Thoracic aorta (tissue), 2 donors: ENCODE measurements at regions not wholly inside any gene's neighbourhood (a gene's known extent, or its start where the extent isn't known, plus 50 kb on each side); places are given as distances from the start of the nearest gene placed in this dataset.
"Not testable (repeated sequence)": the region's sequence is repeated elsewhere in the genome, so short reads cannot be mapped to it uniquely, and the experiment has no call there.

ENCODE experiments used
- ATAC-seq: fragments of 150-250 bp; one replicate; pipeline ENCODE4 v1.8.0; 2017; ENCODE audit warnings: low read depth; ENCODE audit not compliant: insufficient number of reproducible peaks, low FRiP score
- DNase-seq: peaks from one replicate; pipeline ENCODE4 v3.0.0-alpha.2; 2020; ENCODE audit warnings: low spot score
- H3K27ac ChIP-seq, 2 donors: fragments of 200-600 bp; sonication (generic); 1 replicate in 1 of 2; 2 replicates in 1 of 2; pipeline ENCODE4 v1.5.1; 2016; ENCODE audit warnings: mild to moderate bottlenecking in 2 of 2, moderate library complexity in 2 of 2
- H3K27me3 ChIP-seq: fragments of 200-600 bp; sonication (generic); replicated peaks from 2 replicates; pipeline ENCODE4 v1.6.0; 2016; ENCODE audit warnings: mild to moderate bottlenecking; ENCODE audit not compliant: insufficient read depth
- H3K36me3 ChIP-seq: fragments of 200-600 bp; sonication (generic); one replicate; pipeline ENCODE4 v1.5.1; 2016
- H3K4me1 ChIP-seq, 2 donors: fragments of 200-600 bp; sonication (generic); 1 replicate in 1 of 2; 2 replicates in 1 of 2; pipeline versions ENCODE4 v1.5.1 to v1.6.0; 2016; ENCODE audit warnings: low read depth in 2 of 2, mild to moderate bottlenecking in 1 of 2; ENCODE audit not compliant: control insufficient read depth in 1 of 2
- H3K4me3 ChIP-seq: fragments of 200-600 bp; sonication (generic); 2 replicates; pipeline ENCODE4 v1.5.1; 2016; ENCODE audit warnings: mild to moderate bottlenecking
- H3K9me3 ChIP-seq: fragments of 200-600 bp; sonication (generic); 2 replicates; pipeline ENCODE4 v1.5.1; 2016
- TF ChIP-seq, protein P1 (sequence below): fragments of 200-600 bp; sonication (generic); IDR thresholded peaks from one replicate; pipeline ENCODE4 v1.5.1; 2019; ENCODE audit warnings: antibody characterized with exemption

GRCh38 chr6:147958683-147959082, 384.0 kb upstream of the SASH1 start:
- H3K27ac ChIP-seq = no peak overlapping the region
- no peak for ATAC-seq

DNA sequence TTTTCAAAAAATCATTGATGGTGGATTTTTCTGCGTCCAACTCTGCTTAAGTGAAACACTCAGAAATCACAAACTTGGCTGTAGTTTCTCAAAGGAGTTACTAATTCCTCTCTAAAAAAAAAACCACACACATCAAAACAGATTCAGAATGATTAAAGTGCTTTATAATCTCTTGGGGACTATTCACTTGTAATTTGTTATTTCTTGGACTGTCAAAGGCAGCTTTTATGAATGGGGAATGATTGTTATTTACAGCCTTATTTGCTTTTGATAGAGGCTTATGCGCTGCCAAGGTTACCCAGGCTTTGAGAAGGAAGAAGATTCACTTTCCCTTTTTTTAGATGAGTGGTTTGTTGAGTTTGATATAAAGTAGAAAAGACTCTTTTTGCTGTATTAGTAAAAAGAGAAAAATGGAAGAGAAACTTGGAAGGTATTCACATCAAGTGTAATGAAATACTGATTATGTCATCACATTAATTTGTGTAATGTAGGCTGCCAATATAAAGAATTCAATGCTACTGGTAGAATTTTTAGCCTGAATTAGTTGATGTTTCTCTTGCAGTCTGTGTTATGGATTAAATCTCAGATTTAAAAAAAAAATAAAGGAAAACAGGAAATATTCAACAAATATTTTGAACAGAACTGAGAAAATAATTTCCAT, 381.0 kb upstream of the SASH1 start:
- Histone ChIP-seq H3K27me3 (no peaks in the 10 kb centered on the region), H3K36me3 (no peaks in the 10 kb centered on the region), H3K4me1 (peaks cover 0 to 14% of the 10 kb centered on the region in 2 donors), H3K4me3 (no peak overlapping the region), H3K27ac (no peak overlapping the region), H3K9me3 (no peaks in the 10 kb centered on the region)
- TF ChIP-seq, protein P1, sequence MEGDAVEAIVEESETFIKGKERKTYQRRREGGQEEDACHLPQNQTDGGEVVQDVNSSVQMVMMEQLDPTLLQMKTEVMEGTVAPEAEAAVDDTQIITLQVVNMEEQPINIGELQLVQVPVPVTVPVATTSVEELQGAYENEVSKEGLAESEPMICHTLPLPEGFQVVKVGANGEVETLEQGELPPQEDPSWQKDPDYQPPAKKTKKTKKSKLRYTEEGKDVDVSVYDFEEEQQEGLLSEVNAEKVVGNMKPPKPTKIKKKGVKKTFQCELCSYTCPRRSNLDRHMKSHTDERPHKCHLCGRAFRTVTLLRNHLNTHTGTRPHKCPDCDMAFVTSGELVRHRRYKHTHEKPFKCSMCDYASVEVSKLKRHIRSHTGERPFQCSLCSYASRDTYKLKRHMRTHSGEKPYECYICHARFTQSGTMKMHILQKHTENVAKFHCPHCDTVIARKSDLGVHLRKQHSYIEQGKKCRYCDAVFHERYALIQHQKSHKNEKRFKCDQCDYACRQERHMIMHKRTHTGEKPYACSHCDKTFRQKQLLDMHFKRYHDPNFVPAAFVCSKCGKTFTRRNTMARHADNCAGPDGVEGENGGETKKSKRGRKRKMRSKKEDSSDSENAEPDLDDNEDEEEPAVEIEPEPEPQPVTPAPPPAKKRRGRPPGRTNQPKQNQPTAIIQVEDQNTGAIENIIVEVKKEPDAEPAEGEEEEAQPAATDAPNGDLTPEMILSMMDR = no peak
- ATAC-seq = no peak
- DNase-seq = no peak

More at GRCh38 chr6:147958683-147959082, 384.0 kb upstream of the SASH1 start:
- no peak for DNase-seq
- Histone ChIP-seq H3K27me3 (no peaks in the 10 kb centered on the region), H3K9me3 (no peaks in the 10 kb centered on the region), H3K4me3 (no peak overlapping the region), H3K36me3 (no peaks in the 10 kb centered on the region), H3K4me1 (peaks cover 0 to 14% of the 10 kb centered on the region in 2 donors)
- TF ChIP-seq, protein P1 = no peak

DNA sequence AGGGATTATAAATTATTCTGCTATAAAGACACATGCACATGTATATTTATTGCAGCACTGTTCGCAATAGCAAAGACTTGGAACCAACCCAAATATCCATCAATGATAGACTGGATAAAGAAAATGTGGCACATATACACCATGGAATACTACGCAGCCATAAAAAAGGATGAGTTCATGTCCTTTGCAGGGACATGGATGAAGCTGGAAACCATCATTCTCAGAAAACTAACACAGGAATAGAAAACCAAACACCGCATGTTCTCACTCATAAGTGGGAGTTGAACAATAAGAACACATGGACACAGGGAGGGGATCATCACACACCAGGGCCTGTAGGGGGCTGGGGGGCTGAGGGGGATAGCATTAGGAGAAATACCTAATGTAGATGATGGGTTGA, 377.2 kb upstream of the SASH1 start:
- H3K36me3 ChIP-seq, H3K9me3 ChIP-seq, H3K27me3 ChIP-seq, DNase-seq, H3K27ac ChIP-seq, ATAC-seq, H3K4me3 ChIP-seq: not testable (repeated sequence)
- H3K4me1 ChIP-seq = peaks cover 0 to 14% of the 10 kb centered on the region in 2 donors

DNA sequence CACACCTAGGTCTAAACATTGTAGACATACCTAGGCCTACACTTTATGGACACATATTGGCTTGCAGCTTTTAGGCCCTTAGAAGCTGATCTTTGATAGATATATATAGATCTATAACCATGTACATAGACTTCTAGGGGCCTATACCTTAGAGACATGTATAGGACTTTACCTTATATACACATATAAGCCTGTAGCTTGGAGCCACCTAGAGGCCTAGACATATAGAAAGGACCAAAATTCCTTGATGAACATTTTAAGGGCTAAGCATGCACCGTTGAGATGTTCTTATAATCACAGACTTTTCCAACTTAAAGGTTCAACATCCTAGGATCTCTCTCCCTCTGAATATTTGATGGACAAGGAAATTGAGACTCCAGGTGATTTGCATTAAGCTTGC, 371.7 kb upstream of the SASH1 start:
- H3K4me1 ChIP-seq = no peaks in the 10 kb centered on the region
- H3K27ac ChIP-seq = no peak overlapping the region
- H3K36me3 ChIP-seq = no peaks in the 10 kb centered on the region
- H3K27me3 ChIP-seq = no peaks in the 10 kb centered on the region
- no peaks in the 10 kb centered on the region for H3K9me3 ChIP-seq
- H3K4me3 ChIP-seq = no peak overlapping the region
- TF ChIP-seq, protein P1 = no peak
- DNase-seq (no peak), ATAC-seq (no peak)

- no peaks in the 10 kb centered on the region for H3K27me3 ChIP-seq
- H3K4me1 ChIP-seq = no peaks in the 10 kb centered on the region
- no peaks in the 10 kb centered on the region for H3K9me3 ChIP-seq
- no peak overlapping the region for H3K4me3 ChIP-seq
- H3K27ac ChIP-seq = no peak overlapping the region
- no peak for DNase-seq
- TF ChIP-seq, protein P1 = no peak
- H3K36me3 ChIP-seq = no peaks in the 10 kb centered on the region
- ATAC-seq = no peak
Observed at GRCh38 chr6:147972448-147972847, 370.2 kb upstream of the SASH1 start.

DNA sequence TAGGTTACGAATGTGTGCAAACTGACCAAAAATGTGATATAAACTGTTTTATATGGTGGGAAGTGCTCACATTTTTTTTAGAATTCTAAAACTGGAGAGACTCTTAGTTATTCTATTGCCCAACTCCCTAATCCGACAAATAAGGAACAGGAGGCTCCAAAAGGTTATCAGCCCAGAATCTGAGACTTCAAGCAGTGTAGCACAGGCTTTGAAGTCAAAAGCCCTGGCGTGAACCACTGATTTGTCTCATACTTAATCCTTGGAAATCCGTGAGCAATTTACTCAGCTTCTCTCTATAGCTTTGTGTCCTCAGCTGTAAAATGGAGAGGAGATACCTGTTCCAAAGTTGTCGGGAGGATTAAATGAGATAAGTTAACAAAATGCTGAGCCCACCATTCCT, 368.8 kb upstream of the SASH1 start:
- ATAC-seq (no peak), DNase-seq (no peak)
- H3K4me3 ChIP-seq = no peak overlapping the region
- H3K27ac ChIP-seq = no peak overlapping the region
- no peaks in the 10 kb centered on the region for H3K36me3 ChIP-seq
- no peaks in the 10 kb centered on the region for H3K4me1 ChIP-seq
- TF ChIP-seq, protein P1 = no peak
- no peaks in the 10 kb centered on the region for H3K27me3 ChIP-seq
- no peaks in the 10 kb centered on the region for H3K9me3 ChIP-seq
